ENCODE measurements at regions not wholly inside any gene's neighbourhood (a gene's known extent, or its start where the extent isn't known, plus 50 kb on each side); places are given as distances from the start of the nearest gene placed in this dataset.

- Histone ChIP-seq H3K27ac (ENCODE audit: low read depth, low read length) (no peak overlapping the region), H3K9ac (ENCODE audit: low read length) (no peak overlapping the region), H3K36me3 (ENCODE audit: low read length) (no peaks in the 10 kb centered on the region), H4K20me1 (ENCODE audit: low read depth, low read length) (no peaks in the 10 kb centered on the region), H3K9me3 (ENCODE audit: insufficient read depth, low read length) (no peaks in the 10 kb centered on the region), H3K4me2 (ENCODE audit: low read depth, low read length, poor library complexity, severe bottlenecking) (no peak overlapping the region), H2AFZ (ENCODE audit: low read depth, low read length, severe bottlenecking) (no peak overlapping the region), H3K9me2 (replicated peaks; ENCODE audit: insufficient read depth, low read length) (no peaks in the 10 kb centered on the region), H3K79me2 (ENCODE audit: insufficient read depth, low read length) (no peaks in the 10 kb centered on the region), H3F3A (ENCODE audit: insufficient read depth) (no peaks in the 10 kb centered on the region), H3K27me3 (ENCODE audit: low read length) (no peaks in the 10 kb centered on the region), H3K4me3 (ENCODE audit: insufficient read depth, low read length, poor library complexity, severe bottlenecking) (no peak overlapping the region)
- TF ChIP-seq CTCF (IDR thresholded peaks at IDR 0.05; ENCODE audit: insufficient read depth, low read length, poor library complexity, severe bottlenecking) (no peak), EZH2phosphoT487 (conservative IDR thresholded peaks at IDR 0.05; ENCODE audit: low read length) (no peak)
Measured at GRCh38 chr10:1894912-1895311, 157.6 kb upstream of the ADARB2 start.

- H3K9me3 ChIP-seq (ENCODE audit: insufficient read depth, low read length), result no peaks in the 10 kb centered on the region
- H4K20me1 ChIP-seq (ENCODE audit: low read depth, low read length), result no peaks in the 10 kb centered on the region
- H3K79me2 ChIP-seq (ENCODE audit: insufficient read depth, low read length), result no peaks in the 10 kb centered on the region
- H3K27me3 ChIP-seq (ENCODE audit: low read length), result no peaks in the 10 kb centered on the region
- no peak overlapping the region for H3K9ac ChIP-seq (ENCODE audit: low read length)
- H3K36me3 ChIP-seq (ENCODE audit: low read length), result no peaks in the 10 kb centered on the region
- no peak overlapping the region for H3K4me3 ChIP-seq (ENCODE audit: insufficient read depth, low read length, poor library complexity, severe bottlenecking)
- no peak overlapping the region for H2AFZ ChIP-seq (ENCODE audit: low read depth, low read length, severe bottlenecking)
- no peaks in the 10 kb centered on the region for H3F3A ChIP-seq (ENCODE audit: insufficient read depth)
- no peaks in the 10 kb centered on the region for H3K9me2 ChIP-seq (replicated peaks; ENCODE audit: insufficient read depth, low read length)
- no peak overlapping the region for H3K4me2 ChIP-seq (ENCODE audit: low read depth, low read length, poor library complexity, severe bottlenecking)
- no peak overlapping the region for H3K27ac ChIP-seq (ENCODE audit: low read depth, low read length)
- TF ChIP-seq CTCF (IDR thresholded peaks at IDR 0.05; ENCODE audit: insufficient read depth, low read length, poor library complexity, severe bottlenecking) (no peak), EZH2phosphoT487 (conservative IDR thresholded peaks at IDR 0.05; ENCODE audit: low read length) (no peak)
Measured at GRCh38 chr10:1893941-1894340, 156.6 kb upstream of the ADARB2 start.

- no peak overlapping the region for H3K27ac ChIP-seq (ENCODE audit: low read depth, low read length)
- TF ChIP-seq CTCF (IDR thresholded peaks at IDR 0.05; ENCODE audit: insufficient read depth, low read length, poor library complexity, severe bottlenecking), result no peak
- TF ChIP-seq EZH2phosphoT487 (conservative IDR thresholded peaks at IDR 0.05; ENCODE audit: low read length), result no peak
- H2AFZ ChIP-seq (ENCODE audit: low read depth, low read length, severe bottlenecking), result no peak overlapping the region
- no peaks in the 10 kb centered on the region for H3K9me2 ChIP-seq (replicated peaks; ENCODE audit: insufficient read depth, low read length)
- H3K36me3 ChIP-seq (ENCODE audit: low read length), result no peaks in the 10 kb centered on the region
- H3K4me2 ChIP-seq (ENCODE audit: low read depth, low read length, poor library complexity, severe bottlenecking), result no peak overlapping the region
- H3F3A ChIP-seq (ENCODE audit: insufficient read depth), result no peaks in the 10 kb centered on the region
- H3K4me3 ChIP-seq (ENCODE audit: insufficient read depth, low read length, poor library complexity, severe bottlenecking), result no peak overlapping the region
- no peaks in the 10 kb centered on the region for H3K9me3 ChIP-seq (ENCODE audit: insufficient read depth, low read length)
- H3K9ac ChIP-seq (ENCODE audit: low read length), result no peak overlapping the region
- H3K27me3 ChIP-seq (ENCODE audit: low read length), result no peaks in the 10 kb centered on the region
- H3K79me2 ChIP-seq (ENCODE audit: insufficient read depth, low read length), result no peaks in the 10 kb centered on the region
- H4K20me1 ChIP-seq (ENCODE audit: low read depth, low read length), result no peaks in the 10 kb centered on the region
Measured at GRCh38 chr10:1886039-1886438, 148.7 kb upstream of the ADARB2 start.

GRCh38 chr10:1882728-1883127 is 145.4 kb upstream of the ADARB2 start:
- Histone ChIP-seq H3K4me3 (ENCODE audit: insufficient read depth, low read length, poor library complexity, severe bottlenecking) (no peak overlapping the region), H4K20me1 (ENCODE audit: low read depth, low read length) (no peaks in the 10 kb centered on the region), H3K4me2 (ENCODE audit: low read depth, low read length, poor library complexity, severe bottlenecking) (no peak overlapping the region), H3K27ac (ENCODE audit: low read depth, low read length) (no peak overlapping the region), H2AFZ (ENCODE audit: low read depth, low read length, severe bottlenecking) (no peak overlapping the region), H3K9me2 (replicated peaks; ENCODE audit: insufficient read depth, low read length) (no peaks in the 10 kb centered on the region), H3K9me3 (ENCODE audit: insufficient read depth, low read length) (no peaks in the 10 kb centered on the region), H3K79me2 (ENCODE audit: insufficient read depth, low read length) (no peaks in the 10 kb centered on the region), H3F3A (ENCODE audit: insufficient read depth) (no peaks in the 10 kb centered on the region), H3K36me3 (ENCODE audit: low read length) (no peaks in the 10 kb centered on the region), H3K27me3 (ENCODE audit: low read length) (no peaks in the 10 kb centered on the region), H3K9ac (ENCODE audit: low read length) (no peak overlapping the region)
- TF ChIP-seq CTCF (IDR thresholded peaks at IDR 0.05; ENCODE audit: insufficient read depth, low read length, poor library complexity, severe bottlenecking) (no peak), EZH2phosphoT487 (conservative IDR thresholded peaks at IDR 0.05; ENCODE audit: low read length) (no peak)

All from SU-DHL-6 (cell line).